Sciatic nerve (tissue), 2 donors: ENCODE measurements at regions not wholly inside any gene's neighbourhood (a gene's known extent, or its start where the extent isn't known, plus 50 kb on each side); places are given as distances from the start of the nearest gene placed in this dataset.

Experiments used
- ATAC-seq: fragments of 200-7000 bp; cut with Tn5 transposase; one replicate; pipeline ENCODE4 v1.9.1; 2020; ENCODE audit warnings: mild to moderate bottlenecking, moderate library complexity
- DNase-seq: peaks from one replicate; pipeline ENCODE4 v3.0.0-alpha.2; 2020; ENCODE audit warnings: low spot score
- intact Hi-C: fragments of 100-400 bp; cut with DNase I; formaldehyde crosslinking; loops from one replicate; pipeline ENCODE4 v1.14.2; 2022
- donor health status: DM: no; HTN: no; CAD: no.
- donor health status: DM: no; HTN: no; CAD: no.

DNA sequence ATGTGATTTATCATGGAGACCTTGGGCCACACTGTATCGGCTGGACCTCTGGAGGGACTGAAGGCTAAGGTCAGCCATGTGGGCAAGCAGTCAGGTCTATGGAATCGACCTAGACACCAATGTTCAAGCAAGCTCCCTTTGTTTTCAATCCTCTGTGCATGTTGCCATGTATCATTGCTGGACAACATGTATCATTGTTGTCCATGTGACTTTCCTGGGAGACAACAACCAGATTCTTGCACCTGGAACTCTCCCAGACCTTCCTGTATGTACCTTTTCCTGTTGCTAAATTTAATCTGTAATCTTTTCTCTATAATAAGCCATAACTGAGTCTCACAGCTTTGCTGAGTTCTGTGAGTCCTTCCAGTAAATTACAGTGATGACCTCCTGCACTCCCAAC lies 329.4 kb upstream of the BOD1L1 start:
- intact Hi-C loops = no loop called here
- DNase-seq = no peak
- ATAC-seq = no peak

GRCh38 chr4:13957871-13958270 lies 330.3 kb upstream of the BOD1L1 start:
- intact Hi-C loops = no loop called here
- DNase-seq = no peak

DNA sequence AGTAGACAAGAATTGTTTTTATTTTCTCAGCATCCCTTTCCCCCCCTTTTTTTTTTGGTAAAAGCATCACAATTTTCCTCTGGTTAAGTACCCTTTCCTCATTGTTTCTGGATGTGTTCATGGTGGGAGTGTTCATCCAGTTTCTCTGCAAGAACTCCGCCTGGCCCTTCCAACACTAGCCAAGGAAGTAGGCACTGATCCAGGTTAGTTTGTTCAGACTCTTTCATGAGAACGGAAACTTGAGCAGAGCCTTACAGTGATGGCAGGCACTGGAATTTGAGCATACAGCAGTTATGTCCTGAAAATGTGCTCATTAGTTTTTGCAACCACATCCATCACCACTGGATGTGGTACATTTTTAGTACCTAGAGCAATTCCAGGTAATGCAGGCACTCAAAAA lies 336.1 kb upstream of the BOD1L1 start:
- intact Hi-C loops = no loop called here
- DNase-seq = no peak
- ATAC-seq = peak; percentile 28

More at GRCh38 chr4:13957871-13958270, 330.3 kb upstream of the BOD1L1 start:
- ATAC-seq = no peak

GRCh38 chr4:13966231-13967195 lies 339.0 kb upstream of the BOD1L1 start:
- peak; percentile 67 for ATAC-seq
- intact Hi-C loops = no loop called here

GRCh38 chr4:13968723-13969122 lies 341.2 kb upstream of the BOD1L1 start:
- no peak for ATAC-seq
- intact Hi-C loops = no loop called here
- DNase-seq = no peak

More at GRCh38 chr4:13966231-13967195, 339.0 kb upstream of the BOD1L1 start:
- no peak for DNase-seq

- DNase-seq = no peak
- no peak for ATAC-seq
- intact Hi-C loops = no loop called here
Observed at GRCh38 chr4:13970349-13970748, 342.8 kb upstream of the BOD1L1 start.

DNA sequence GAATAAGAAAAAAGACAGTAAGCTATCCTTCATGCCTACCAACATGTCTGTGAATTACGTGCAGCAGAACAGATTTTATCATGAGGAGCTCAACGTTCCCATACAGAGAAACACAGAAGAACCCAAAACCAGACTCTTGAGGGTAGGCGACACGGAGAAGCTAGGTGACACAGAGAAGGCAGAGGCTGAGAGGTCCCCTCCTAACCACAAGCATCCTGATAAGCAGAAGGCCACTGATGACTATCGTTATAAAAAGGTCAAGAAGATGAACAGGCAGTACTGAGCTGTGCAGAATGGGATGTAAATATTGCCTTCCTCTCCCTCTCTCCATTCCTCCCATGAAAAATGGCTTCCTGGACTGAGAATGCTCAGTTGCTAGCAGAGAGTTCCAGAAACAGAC lies 350.2 kb upstream of the BOD1L1 start:
- intact Hi-C loops = no loop called here
- ATAC-seq (no peak), DNase-seq (no peak)

GRCh38 chr4:13980317-13981310 lies 353.1 kb upstream of the BOD1L1 start:
- no peak for ATAC-seq
- intact Hi-C loops = no loop called here
- DNase-seq = no peak

DNA sequence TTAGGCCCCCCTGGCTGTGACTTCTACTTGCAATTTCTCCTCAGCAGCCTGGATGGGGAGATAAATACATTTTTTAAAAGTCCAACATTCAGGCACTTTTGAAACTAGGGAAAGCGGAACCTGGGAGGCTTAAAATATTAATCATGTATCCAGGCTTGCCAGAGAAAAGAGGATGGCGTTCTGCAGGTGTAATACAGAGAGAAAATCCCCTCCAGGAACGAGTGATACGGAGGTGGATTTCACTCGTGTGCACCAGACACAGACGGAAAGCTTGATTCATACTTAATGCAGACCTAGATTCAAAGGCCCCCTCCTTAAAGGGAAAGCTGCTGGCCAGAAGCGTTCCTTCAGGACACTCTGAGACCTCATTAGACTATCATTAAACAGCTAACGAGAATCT lies 354.0 kb upstream of the BOD1L1 start:
- ATAC-seq (no peak), DNase-seq (no peak)
- intact Hi-C loops = no loop called here

DNA sequence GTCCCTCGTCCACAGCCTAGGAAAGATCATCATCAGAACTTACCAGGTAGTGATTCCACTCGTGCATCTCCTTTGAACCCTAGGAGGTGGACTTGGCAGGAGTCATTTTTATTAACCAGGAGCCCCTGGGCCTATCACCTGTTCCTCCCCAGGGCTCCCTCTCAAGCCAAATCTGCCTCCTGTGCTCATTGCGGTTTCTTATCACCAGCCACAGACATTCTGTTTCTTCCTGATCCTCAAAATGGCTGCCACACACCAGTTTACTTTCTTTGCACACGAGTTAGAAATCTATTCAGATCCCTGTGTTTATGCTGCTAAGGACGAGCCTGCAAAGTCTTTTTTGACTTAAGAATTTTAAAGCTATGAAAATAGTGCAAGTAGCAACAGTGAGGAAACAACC lies 354.5 kb upstream of the BOD1L1 start:
- intact Hi-C loops = no loop called here
- ATAC-seq (no peak), DNase-seq (no peak)

GRCh38 chr4:13983189-13983790 lies 355.8 kb upstream of the BOD1L1 start:
- DNase-seq (no peak), ATAC-seq (no peak)

DNA sequence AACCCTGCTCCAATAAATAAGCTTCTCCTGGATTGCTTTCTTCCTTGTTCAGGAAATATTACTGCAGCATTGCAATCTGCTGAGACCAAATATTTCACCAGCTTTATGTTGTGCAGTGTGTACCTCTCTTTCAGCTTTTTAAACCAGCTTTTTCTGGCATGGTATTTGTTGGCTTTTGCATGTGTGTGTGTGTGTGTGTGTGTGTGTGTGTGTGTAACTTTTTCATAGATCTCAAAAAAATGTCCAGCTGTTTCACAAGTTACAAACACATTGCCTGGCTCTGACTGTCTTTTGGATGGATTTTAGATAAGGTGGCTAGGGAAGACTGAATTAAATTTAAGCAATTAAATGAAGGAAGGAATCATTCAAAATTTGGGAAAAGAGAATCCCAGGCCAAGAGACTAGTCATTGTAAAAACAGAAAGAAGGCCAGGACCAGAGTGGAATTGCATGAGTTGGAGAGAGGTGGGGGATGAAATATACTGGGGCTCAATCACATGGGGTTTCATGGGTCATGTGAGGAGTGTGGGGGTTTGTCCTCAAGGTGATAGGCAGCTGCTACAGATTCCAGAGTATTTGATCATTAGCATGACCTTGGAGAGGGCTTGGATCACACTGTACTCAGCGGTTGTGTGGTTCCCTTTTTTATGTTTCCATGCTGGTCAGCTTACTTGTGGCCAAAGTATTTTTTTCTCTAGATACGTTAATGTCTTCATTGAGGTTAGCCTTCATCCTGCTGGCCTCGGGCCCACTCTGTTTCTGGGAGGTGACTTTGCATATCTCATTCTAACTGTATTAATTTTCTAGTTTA lies 357.7 kb upstream of the BOD1L1 start:
- DNase-seq (no peak), ATAC-seq (peak; percentile 26)
- intact Hi-C loops = no loop called here

More at GRCh38 chr4:13983189-13983790, 355.8 kb upstream of the BOD1L1 start:
- intact Hi-C loops = no loop called here

- ATAC-seq (no peak), DNase-seq (no peak)
- intact Hi-C loops = no loop called here
Observed at GRCh38 chr4:13985837-13986236, 358.3 kb upstream of the BOD1L1 start.

- intact Hi-C loops = no loop called here
- ATAC-seq (no peak), DNase-seq (no peak)
Observed at GRCh38 chr4:13986548-13986947, 359.0 kb upstream of the BOD1L1 start.

DNA sequence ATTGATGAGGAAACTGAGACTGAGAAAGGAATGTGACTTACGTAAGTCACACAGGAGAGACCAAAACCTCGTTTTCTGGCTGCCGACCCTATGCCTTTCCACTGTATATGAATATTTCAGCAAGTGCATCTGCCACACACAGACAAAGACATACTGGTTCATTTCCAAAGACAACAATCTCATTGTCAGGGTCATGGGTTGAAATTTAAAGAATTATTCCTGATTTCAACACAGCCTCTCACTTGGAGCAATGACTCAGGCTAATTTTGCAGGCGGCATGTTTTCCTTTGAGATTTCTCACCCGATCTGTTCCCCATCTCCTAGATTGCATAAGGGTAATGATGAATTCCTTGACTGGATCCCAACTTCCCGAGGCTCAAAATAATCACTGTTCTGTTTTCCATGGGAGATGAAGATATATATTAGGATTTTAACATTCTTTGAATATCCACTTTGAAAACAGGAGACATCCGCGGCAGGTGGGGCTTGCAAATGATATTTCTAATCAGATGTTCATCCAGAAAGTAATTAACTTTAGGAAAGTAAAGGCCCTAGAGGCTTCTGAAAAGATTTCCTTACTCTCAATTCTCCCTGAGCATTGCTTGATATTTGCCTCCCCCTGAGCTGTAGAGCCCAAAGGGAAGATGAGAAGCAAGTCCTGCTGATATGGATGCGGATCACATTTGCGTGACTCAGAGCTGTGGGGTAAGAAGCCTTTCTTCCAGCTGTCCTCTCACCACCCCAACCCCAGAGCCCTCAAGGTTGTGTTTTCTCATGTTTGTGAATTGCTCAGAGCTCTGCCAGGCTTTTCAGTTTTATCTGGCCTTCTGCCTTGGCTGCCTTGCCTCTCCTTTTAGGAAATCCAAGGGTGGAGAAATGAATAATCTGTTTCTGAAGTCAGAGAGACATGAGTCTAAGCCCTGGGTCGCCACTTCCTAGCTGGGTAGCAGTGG lies 361.1 kb upstream of the BOD1L1 start:
- intact Hi-C loops = no loop called here
- ATAC-seq (peak; percentile 92), DNase-seq (peak; percentile 67)

GRCh38 chr4:13989501-13989900 lies 362.0 kb upstream of the BOD1L1 start:
- intact Hi-C loops = no loop called here
- DNase-seq = no peak
- ATAC-seq = no peak
